ENCODE measurements at regions not wholly inside any gene's neighbourhood (a gene's known extent, or its start where the extent isn't known, plus 50 kb on each side); places are given as distances from the start of the nearest gene placed in this dataset.
"Not testable (repeated sequence)": the region's sequence is repeated elsewhere in the genome, so short reads cannot be mapped to it uniquely, and the experiment has no call there.

DNA sequence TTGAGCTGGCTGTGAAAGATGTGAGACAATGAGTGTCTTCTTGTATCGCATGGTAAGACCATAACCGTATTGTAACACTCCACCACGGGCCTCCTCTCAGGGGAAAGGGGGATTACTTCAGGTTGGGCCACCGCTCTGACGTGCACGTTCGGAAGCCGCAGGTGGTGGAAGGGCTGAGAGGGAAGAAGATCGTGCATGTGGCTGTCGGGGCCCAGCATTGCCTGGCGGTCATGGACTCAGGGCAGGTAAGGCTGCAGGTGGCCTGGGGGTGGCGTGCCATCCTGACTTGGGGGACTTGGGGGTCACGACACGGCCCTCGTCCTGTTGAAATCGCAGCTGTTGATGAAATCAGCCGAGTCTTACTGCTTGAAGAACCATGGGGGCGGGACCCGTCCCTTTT, 87.3 kb upstream of the FAN1 start:
- H3K9ac ChIP-seq (ENCODE audit: low read length) = no peak overlapping the region

DNA sequence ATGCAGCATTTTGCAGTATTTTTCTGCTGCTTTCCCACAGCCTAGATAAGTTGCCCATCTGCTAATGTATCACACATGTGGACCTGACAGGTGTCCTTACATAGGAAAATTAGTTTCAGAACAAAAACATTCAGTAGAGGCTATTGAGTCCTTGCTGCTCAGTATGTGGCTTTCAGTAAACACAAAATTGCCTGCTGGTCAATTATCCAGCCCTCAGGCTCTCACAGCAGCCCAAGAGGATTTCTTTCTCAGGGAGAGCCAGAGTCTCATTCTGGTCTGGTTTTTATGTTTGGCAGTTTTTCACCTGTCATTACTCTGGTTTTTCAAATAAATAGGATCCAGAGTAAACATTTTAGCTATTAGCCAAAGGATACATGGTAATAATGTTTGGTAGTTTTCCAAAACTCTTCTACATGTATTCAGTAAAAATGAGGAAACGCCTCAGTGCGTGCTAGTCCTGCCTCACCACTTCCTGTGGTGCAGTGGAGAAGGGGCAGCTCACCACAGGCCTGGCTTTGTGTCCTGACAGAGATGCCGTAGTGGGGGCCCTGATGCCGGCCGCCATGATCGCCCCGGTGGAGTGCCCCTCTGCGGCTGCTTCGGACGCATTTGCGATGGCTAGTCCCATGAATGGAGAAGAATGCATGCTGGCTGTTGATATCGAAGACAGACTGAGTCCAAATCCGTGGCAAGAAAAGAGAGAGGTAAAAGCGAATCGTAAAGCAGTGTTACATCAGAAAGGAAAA, 80.5 kb upstream of the FAN1 start:
- H3K4me1 ChIP-seq (ENCODE audit: insufficient read depth, low read length, severe bottlenecking); H3K36me3 ChIP-seq (ENCODE audit: insufficient read depth, low read length); H3K9me2 ChIP-seq (ENCODE audit: low read depth, low read length); H3K27ac ChIP-seq (ENCODE audit: low read depth, low read length, poor library complexity, severe bottlenecking); H4K20me1 ChIP-seq (ENCODE audit: insufficient read depth, low read length); H3K9me3 ChIP-seq (ENCODE audit: low read length); H3F3A ChIP-seq (ENCODE audit: insufficient read depth, low read length); H3K79me2 ChIP-seq (ENCODE audit: insufficient read depth, low read length); H2AFZ ChIP-seq (ENCODE audit: low read length); H3K27me3 ChIP-seq (ENCODE audit: insufficient read depth, low read length); H3K4me2 ChIP-seq (ENCODE audit: low read length); H3K9ac ChIP-seq (ENCODE audit: low read length): not testable (repeated sequence)
- peak overlapping the region; percentile 10 for H3K4me3 ChIP-seq (ENCODE audit: low read depth, low read length, poor library complexity, severe bottlenecking)

More for the DNA sequence above, 87.3 kb upstream of the FAN1 start:
- H3K9me2 ChIP-seq (ENCODE audit: low read depth, low read length) = no peaks in the 10 kb centered on the region
- no peaks in the 10 kb centered on the region for H4K20me1 ChIP-seq (ENCODE audit: insufficient read depth, low read length)
- no peaks in the 10 kb centered on the region for H3K27me3 ChIP-seq (ENCODE audit: insufficient read depth, low read length)
- no peaks in the 10 kb centered on the region for H3K4me1 ChIP-seq (ENCODE audit: insufficient read depth, low read length, severe bottlenecking)
- H3K9me3 ChIP-seq (ENCODE audit: low read length) = no peaks in the 10 kb centered on the region
- no peak overlapping the region for H3K4me3 ChIP-seq (ENCODE audit: low read depth, low read length, poor library complexity, severe bottlenecking)
- TF ChIP-seq, protein P1, sequence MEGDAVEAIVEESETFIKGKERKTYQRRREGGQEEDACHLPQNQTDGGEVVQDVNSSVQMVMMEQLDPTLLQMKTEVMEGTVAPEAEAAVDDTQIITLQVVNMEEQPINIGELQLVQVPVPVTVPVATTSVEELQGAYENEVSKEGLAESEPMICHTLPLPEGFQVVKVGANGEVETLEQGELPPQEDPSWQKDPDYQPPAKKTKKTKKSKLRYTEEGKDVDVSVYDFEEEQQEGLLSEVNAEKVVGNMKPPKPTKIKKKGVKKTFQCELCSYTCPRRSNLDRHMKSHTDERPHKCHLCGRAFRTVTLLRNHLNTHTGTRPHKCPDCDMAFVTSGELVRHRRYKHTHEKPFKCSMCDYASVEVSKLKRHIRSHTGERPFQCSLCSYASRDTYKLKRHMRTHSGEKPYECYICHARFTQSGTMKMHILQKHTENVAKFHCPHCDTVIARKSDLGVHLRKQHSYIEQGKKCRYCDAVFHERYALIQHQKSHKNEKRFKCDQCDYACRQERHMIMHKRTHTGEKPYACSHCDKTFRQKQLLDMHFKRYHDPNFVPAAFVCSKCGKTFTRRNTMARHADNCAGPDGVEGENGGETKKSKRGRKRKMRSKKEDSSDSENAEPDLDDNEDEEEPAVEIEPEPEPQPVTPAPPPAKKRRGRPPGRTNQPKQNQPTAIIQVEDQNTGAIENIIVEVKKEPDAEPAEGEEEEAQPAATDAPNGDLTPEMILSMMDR (IDR thresholded peaks at IDR 0.05; ENCODE audit: low read length) = no peak
- no peak for TF ChIP-seq EZH2 (IDR thresholded peaks at IDR 0.05; ENCODE audit: borderline replicate concordance, low read length)
- H3K36me3 ChIP-seq (ENCODE audit: insufficient read depth, low read length) = no peaks in the 10 kb centered on the region
- H3K27ac ChIP-seq (ENCODE audit: low read depth, low read length, poor library complexity, severe bottlenecking) = no peak overlapping the region
- no peaks in the 10 kb centered on the region for H3K79me2 ChIP-seq (ENCODE audit: insufficient read depth, low read length)
- no peak overlapping the region for H2AFZ ChIP-seq (ENCODE audit: low read length)
- no peaks in the 10 kb centered on the region for H3F3A ChIP-seq (ENCODE audit: insufficient read depth, low read length)
- H3K4me2 ChIP-seq (ENCODE audit: low read length) = no peak overlapping the region

DNA sequence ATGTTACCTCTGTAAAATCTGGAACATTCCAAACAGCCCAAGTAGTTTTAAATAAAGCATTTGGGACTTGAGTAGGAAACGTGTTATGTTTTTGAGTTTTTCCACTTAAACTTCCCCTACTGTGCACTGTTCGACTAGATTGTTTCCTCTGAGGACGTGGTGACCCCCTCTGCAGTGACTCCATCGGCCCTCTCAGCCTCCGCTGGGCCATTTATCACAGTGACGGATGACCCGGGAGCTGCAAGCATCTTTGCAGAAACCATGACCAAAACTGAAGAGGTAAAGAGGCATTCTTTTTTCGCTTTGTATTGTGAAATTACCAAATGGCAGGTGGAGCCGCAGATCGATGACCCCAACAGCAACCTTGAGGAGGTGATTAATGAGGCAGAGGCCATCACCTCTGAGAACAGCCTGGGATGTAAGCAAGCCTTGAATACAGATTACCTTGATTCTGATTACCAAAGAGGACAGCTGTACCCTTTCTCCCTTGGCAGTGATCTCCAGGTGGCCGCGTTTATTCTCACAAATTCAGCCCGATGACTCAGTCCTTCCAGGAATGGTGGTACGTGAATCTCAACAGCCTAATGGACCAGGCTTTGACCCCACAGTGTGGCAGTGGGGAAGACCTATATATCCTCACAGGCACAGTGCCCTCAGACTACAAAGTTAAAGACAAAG, 79.1 kb upstream of the FAN1 start:
- Histone ChIP-seq H2AFZ (ENCODE audit: low read length) (no peak overlapping the region), H3K9me3 (ENCODE audit: low read length) (no peaks in the 10 kb centered on the region), H3K79me2 (ENCODE audit: insufficient read depth, low read length) (no peaks in the 10 kb centered on the region), H3K36me3 (ENCODE audit: insufficient read depth, low read length) (no peaks in the 10 kb centered on the region), H3K9me2 (ENCODE audit: low read depth, low read length) (no peaks in the 10 kb centered on the region), H3K4me3 (ENCODE audit: low read depth, low read length, poor library complexity, severe bottlenecking) (no peak overlapping the region), H4K20me1 (ENCODE audit: insufficient read depth, low read length) (no peaks in the 10 kb centered on the region), H3F3A (ENCODE audit: insufficient read depth, low read length) (no peaks in the 10 kb centered on the region), H3K4me2 (ENCODE audit: low read length) (no peak overlapping the region), H3K27me3 (ENCODE audit: insufficient read depth, low read length) (no peaks in the 10 kb centered on the region), H3K9ac (ENCODE audit: low read length) (no peak overlapping the region), H3K4me1 (ENCODE audit: insufficient read depth, low read length, severe bottlenecking) (no peaks in the 10 kb centered on the region), H3K27ac (ENCODE audit: low read depth, low read length, poor library complexity, severe bottlenecking) (no peak overlapping the region)
- TF ChIP-seq EZH2 (IDR thresholded peaks at IDR 0.05; ENCODE audit: borderline replicate concordance, low read length) = no peak
- TF ChIP-seq, protein P1 (IDR thresholded peaks at IDR 0.05; ENCODE audit: low read length) = no peak
